GF-D8 (cell line): ENCODE measurements at regions not wholly inside any gene's neighbourhood (a gene's known extent, or its start where the extent isn't known, plus 50 kb on each side); places are given as distances from the start of the nearest gene placed in this dataset.

Experiments
- DNase-seq: peaks from one replicate; lab custom pipeline; 2025; lab: John Stamatoyannopoulos, UW

DNA sequence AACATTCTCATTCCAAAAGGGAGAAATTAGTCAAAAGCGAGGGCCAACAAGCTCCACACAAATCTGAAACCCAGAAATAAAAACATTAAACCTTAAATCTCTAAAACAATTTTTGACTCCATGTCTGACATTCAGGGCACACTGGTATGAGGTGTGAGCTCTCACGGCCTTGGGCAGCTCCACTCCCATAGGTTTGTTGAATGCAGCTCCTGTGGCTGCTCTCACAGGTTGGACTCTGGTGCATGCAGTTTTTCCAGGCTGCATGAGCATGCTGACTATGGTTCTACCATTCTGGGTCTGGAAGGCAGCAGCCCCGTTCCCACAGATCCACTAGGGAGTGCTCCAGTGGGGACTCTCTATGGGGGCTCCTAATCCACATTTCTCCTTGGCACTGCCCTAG is 887.1 kb upstream of the GHITM start:
- no peak for DNase-seq

DNA sequence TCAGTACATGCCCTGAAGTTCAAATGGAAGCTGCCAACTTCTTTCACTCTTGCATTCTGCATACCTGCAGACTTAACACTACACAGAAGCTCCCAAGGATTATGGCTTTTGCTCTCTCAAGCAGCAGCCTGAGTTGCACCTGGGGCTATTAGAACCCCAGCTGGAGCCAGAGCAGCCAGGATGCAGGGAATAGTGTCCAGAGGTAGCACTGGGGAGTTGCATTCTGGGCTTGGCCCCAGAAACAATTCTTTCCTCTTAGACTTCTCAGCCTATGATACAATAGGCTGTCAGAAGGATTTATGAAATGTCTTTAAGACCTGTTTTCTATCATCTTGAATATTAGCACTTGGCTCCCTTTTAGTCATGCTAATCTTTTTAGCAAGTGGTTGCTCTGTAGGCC is 886.7 kb upstream of the GHITM start:
- no peak for DNase-seq

DNA sequence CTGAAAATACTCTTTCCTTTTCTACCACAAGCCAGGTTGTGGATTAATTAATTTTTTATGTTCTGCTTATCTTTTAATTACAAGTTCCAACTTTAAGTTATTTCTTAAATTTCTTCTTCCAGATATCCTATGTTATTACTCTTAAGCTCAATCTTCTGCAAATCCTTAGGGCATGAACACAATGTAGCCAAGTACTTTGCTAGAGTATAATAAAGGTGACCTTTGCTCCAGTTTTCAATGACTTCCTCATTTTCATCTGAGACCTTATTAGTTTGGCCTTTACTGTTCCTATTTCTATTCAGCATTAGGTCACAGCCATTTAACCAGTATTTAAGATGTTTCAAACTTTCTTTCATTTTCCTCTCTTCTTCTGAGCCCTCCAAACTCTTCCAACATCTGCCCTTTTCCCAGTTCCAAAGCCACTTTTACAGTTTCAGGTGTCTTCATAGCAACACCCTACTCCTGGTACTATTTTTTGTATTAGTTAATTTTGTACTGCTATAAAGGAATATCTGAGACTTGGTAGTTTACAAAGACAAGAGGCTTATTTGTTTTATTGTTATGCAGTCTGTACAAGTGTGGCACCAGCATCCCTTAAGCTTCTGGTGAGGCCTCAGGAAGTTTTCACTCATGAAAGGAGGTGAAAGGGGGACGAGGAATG is 886.2 kb upstream of the GHITM start:
- no peak for DNase-seq

DNA sequence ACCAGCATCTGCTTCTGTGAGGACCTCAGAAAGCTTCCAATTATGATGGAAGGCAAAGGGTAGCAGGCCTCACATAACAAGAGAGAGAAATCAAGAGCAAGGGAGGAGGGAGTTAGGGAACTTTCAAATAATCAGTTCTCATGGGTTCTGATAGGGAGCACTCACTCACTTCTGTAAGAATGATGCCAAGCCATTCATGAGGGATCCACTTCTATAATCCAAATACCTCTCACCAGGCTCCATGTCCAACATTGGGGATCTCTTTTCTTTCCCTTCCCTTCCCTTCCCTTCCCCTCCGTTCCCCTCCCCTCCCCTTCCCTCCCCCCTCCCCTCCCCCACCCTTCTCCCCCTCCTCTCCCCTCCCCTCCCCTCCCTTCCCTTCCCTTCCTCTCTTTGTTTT is 884.6 kb upstream of the GHITM start:
- no peak for DNase-seq

DNA sequence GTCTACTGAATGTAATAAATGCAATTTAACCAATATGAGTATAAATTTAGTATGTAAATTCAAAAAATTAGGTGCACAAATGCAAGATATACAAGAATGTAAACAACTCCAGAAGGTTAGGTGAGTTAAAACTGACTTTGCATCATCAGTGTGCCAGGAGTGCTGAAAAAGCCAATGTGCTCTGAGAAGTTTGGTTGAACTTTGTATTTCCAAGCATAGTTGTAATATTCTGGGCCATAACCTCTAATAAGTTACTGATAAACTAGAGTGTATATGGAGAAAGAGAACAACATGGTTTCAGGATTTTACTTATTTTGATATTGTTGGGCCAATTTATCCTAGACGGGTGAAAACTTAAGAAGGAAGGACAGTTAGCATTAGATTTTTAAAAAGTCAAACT is 876.9 kb upstream of the GHITM start:
- no peak for DNase-seq

DNA sequence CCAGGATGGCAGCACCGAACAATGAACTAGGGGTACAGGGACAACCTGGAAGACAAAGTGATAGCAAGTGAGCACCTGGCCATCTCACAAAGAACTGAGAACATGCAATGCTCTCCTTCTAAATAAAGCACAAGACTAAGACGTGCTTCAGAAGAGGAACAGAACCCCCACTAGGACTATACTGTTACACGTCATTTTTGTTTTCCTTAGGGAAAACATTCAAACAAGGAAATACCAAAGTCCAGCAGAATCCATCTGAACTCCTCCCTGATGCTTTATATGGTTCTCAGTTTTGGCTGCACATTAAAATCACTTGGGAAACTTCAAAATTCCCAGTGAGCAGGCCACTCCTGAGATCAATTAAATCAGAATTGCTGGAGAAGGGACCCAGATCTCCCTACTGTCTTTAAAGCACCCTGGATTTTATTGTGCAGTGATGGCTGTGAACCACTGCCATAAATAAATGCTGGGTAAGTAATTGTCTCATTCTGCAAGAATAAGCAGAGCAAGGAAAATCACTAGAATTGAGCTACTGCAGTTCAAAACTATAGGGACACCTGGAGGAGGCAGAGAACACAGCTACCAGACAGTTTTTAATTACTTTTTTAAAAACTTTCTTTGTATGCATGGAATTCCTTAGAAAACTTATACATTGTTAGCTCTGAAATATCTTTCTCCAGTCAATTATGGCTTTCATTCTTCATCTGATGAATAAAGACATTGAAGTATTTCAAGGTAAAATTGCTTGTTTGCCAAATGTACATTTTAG is 866.5 kb upstream of the GHITM start:
- no peak for DNase-seq

DNA sequence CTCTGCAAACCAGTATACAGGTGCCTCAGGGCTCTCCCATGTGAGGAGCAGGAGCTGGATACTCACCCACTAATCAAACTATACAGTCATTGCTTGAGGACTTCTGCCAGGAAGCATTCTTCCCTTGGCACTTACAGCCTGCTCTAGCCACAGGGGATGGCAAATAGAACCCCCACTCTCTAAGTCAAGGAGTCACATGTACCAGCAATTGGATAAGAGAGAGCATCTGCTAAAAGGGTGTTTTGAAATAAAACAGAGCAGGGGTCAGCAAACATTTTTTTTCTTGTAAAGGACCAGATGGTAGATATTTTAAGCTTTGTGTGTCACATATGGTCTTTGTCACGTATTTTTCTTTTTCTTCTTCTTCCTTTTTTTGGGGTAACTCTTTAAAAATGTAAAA is 865.2 kb upstream of the GHITM start:
- no peak for DNase-seq

DNA sequence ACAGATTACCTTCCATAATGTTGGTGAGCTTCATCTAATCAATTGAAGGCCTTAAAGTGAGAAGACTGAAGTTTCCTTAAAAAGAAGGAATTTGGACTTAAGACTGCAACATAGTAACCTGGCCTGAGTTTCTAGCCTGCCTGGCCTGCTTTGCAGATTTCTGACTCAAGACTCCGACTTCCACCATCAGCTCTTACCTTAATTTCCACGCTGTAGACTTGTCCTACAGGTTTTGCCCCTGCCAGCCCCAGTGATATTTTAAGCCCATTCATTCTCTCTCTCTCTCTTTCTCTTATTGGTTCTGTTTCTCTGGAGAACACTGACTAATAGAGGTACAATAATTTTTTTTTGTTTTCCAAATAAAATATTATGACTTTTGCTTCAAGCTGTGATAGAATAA is 862.3 kb upstream of the GHITM start:
- no peak for DNase-seq

DNA sequence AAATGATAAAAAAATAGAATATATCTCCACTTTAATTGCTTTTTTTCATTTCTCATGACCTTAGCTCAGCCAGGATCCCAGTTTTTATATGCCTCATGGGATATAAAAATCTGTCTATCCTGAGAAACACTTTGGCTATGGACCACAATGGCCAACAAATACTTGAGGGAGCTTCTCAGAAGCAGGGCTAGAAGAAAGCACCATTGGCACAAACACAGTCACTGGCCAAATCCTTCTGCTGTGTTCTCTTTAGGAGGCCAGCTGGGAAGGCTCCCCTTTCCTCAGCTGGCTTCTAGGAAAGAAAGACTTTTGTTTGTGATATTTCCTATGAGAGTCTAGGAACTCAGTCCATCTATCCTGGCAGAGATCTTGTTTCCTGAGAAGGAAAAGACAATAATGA is 856.2 kb upstream of the GHITM start:
- no peak for DNase-seq

DNA sequence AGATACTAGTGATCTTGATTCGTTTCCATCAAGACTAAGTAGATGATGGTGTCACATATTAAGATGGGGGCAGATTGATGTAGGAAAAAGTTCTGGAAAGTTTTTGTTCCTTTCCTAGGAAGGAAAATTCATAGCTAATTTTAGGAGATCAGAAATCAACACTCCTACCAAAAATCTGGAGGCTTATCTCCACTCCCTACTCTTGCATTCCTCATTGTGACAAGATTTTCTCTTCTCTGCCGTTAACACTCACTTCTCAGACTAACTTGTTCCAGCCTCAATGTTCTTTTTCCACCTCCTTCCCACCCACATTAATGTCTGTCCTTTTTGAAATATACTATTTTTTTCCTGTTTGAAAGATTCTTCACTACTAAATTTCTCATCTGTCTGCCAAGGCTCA is 851.9 kb upstream of the GHITM start:
- DNase-seq = no peak

DNA sequence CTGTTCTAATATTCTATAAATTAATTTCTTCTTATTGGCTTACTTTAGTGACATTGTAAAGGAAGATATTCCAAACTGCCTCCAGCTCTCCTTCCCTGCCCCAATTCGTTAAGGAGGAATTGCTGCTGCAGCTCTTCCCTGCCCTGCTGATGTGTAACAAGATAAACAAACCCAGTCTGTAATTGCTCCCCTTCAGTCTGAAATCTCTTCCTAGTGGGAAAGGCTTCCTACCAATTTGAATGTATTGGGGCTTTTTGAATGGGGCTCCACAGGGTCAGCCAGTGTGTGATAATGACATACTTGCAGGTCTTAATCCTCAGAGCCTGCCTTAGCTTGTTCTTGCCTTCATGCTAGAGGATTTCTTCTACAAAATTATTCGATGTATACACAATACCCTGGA is 849.9 kb upstream of the GHITM start:
- no peak for DNase-seq

DNA sequence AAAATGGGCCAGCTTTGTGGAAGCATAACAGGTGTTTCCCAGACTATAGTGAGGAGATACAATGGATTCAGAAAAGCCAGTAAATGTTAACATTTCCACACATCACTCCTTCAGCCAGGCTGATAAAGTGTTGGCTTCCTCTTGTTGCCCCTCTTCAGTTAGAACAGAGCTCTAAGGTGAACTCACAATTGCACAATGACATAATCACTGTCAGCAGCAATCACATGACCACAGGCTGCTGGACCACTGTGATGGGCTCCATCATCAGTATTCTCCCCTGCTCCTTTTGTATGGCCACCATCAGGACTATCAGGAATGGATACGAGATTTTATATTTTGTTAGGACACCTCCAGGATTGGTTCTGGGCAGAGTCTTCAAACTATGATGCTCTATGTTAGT is 849.4 kb upstream of the GHITM start:
- DNase-seq = no peak

DNA sequence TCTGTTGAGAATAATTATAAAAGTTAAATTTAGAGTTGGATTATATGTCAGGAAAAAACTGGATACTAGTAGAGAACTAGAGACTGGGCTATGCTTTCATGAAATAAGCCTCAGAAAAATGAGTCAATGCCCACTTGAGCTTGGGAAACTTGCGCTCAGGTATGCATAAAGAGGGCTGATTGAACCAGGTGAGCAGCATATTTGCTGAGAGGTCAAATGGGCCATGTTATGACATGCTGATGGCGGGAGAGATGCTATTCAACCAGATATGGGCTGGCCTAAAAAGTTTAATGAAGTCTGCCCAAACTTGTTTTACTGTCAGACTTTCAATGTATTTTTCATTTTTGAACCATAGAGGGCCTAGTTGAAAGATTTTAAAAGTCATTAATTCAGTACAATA is 837.6 kb upstream of the GHITM start:
- no peak for DNase-seq

DNA sequence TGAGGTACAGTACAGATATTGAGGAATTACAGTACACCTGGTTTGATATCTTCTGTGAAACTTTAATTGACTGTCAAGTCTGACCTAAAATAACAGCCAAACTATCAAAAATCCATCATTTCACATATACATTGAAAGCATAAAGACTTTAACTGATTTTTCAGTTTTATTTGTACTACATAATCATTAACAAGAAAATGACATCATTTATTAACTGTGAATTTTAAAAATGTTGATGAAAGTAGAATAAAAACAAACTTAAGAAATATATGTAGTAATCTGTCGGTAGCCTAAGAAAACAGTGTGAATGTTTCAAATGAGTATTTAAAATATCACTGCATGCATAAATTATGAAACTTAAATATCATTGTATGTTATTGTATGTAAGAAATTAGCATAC is 836.7 kb upstream of the GHITM start:
- no peak for DNase-seq

DNA sequence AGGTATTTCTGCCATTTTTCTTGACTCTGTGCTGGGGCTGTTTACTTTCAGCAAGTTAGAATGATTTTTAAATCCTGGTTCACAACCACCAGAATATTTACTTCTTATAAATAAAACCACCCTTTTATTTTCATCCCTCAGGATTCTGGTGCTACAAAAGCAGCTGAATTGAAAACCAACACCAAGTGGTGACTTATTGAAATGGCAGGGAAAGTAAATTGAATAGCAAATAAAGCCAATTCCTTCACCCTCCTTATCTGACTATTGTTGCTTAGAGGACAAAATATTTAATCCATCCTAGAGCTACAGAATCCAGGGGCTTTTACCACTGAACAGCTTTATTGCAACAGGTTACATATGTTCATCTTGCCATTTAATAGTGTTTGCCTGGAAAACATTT is 828.6 kb upstream of the GHITM start:
- no peak for DNase-seq

DNA sequence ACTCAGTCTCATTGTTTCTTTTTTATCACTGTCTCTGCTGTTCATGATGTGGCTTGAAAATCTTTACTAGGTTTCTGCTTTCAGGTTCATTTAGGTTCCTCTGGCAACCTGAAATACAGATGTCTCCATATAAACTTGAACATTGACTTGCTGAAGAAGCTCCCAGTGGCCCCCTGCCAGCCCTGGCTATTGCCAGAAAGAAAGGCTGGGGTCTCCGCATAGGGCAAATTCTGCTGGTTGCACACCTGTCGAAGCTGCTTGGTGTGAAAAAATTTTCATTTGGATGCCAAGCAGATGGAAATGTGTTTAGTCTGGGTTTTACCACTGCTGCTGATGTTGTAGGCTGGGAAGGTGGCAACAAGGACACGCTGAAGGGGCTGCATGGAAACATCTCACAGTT is 826.7 kb upstream of the GHITM start:
- no peak for DNase-seq

DNA sequence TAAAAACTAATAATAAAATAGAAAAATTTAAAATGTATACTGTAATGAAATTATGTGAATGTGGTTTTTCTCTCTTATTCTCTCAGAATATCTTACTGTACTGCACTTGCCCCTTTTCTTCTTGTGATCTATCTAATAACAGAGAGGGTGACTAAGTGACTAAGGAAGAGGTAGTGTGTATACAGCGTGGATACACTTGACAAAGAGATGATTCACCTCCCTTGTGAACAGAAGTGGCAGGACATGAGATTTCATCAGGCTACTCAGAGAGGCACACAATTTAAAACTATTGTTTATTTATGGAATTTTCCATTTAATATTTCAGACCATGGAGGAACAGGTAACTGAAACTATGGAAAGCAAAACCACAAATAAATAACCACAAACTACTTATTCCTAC is 806.6 kb upstream of the GHITM start:
- no peak for DNase-seq

DNA sequence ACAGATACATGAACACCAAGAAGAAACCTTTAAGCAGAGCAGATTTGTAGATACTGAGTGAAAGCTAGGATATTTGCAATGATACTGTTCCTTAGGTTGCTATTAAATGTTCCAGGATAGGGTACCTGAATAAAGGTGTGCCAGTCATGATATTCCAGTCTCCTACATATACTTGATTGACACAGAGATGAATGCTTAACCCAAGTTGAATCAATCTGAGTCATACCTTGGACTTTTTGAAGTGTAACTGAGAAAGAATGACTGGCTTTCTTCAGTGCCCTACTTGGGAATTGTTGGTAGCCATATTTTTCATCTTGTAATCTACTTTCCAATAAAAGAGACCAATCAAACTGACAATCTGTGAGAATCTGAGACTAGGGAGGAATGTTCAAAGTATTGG is 805.7 kb upstream of the GHITM start:
- DNase-seq = no peak

DNA sequence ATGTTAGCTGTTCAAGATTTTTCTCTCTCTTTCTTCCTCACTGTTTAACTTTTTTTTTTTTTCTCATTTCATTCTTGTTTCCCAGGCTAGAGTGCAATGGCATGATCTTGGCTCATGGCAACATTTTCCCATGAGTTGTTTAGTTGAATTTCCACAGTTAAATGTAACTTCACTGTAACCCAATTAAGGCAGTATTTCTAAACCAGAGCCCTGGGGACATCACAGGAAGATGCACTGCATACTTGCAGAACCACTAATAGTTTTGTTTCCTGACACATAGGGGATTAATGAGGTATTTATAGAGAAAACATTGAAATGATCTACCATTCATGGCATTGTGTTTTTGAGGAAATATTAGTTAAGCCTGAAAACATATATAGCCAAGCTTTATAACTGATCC is 795.6 kb upstream of the GHITM start:
- no peak for DNase-seq

DNA sequence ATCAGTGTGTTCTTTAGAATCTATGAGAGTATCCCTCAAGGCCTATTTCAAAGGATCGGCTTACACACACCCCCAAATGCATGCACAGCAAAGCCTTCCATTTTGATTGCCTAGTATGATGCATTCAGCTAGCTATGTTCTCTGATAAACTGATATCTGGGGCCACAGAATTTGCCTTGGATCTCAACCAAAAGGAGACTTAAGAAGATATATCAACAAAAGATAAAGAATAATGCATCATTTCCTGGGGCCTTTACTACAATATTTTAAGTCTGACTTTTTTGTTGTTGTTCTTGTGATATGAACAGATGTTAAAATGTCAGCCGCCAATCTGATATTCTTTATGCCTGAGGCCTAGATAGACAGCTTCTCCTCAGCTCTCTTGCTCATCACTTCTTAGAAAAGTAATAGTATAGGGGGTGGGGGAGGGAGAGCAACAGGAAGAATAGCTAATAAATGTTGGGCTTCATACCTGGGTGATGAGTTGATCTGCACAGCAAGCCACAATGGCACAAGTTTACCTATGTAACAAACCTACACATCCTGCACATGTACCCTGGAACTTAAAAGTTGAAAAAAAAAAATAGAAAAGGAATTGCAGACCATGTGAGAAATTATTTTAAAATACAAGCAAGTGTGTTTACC is 792.9 kb upstream of the GHITM start:
- no peak for DNase-seq

DNA sequence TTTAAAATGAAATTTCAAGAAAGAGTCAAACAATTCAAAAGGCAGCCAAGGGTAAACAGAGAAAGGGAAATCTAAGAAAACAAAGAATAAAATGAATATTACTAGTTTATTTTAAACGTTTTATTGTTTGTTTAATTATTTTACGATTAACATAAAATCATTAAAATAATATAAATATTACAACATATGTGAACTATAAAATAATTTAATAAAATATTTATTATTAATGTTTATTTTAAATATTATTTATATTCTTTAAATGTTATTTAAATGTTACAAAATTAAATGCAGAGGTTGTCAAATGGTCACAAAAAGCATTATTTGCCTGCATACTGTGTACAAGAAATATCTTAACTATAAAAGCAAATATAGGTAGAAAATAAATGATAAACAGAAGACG is 786.7 kb upstream of the GHITM start:
- no peak for DNase-seq

DNA sequence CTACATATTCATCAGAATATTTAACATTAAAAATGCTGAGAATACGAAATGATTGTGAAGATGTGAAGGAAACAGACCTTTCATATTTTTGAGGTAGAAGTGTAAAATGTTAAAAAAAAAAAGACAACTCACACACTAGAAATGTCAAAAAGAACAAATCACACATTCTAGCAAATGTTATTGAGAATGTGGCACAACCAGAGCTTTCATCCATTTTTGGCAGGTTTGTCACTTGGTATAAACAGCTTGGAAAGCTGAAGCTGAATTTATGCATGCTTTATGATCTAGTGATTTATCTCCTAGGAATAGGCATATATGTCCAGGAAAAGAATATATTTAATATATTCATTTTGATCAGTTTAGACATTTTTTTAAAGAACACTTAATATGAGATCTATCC is 784.9 kb upstream of the GHITM start:
- no peak for DNase-seq

DNA sequence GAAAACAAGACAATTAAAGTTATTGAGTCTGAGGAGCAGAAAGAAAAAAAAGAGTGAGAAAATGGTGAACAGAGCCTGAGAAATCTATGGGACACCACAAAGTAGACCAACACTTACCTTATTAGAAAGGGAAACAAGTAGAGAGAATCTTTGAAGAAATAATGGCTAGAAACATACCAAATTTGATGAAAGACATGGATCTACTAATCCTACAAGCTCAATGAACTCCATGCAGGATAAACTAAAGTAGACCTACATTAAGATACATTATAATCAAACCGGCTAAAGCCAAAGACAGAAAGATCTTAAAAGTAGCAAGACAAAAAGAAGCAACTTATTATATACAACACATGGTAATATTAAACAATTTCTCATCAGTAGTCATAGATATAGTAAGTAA is 782.3 kb upstream of the GHITM start:
- no peak for DNase-seq

DNA sequence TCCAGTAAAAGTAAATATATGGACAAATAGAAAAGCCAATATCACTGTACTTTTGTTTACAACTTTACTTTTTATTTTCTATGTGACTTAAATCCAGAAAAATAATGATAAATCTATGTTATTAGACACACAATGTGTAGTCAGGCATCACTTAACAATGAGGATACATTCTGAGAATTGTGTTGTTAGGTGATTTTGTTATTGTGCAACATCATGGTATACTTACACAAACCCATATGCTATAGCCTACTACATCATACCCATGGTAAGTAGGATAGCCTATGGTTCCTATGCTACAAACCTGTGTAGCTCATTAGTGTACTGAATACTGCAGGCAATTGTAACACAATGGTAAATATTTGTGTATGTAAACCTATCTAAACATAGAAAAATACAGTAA is 781.7 kb upstream of the GHITM start:
- DNase-seq = no peak
